GM19372 (cell line): ENCODE measurements at regions not wholly inside any gene's neighbourhood (a gene's known extent, or its start where the extent isn't known, plus 50 kb on each side); places are given as distances from the start of the nearest gene placed in this dataset.

Experiments
- ATAC-seq: cut with Tn5 transposase; IDR thresholded peaks from one replicate; pipeline ENCODE4 v1.9.1; 2021; ENCODE audit warnings: mild to moderate bottlenecking, low read depth, moderate library complexity; ENCODE audit not compliant: unreplicated experiment

DNA sequence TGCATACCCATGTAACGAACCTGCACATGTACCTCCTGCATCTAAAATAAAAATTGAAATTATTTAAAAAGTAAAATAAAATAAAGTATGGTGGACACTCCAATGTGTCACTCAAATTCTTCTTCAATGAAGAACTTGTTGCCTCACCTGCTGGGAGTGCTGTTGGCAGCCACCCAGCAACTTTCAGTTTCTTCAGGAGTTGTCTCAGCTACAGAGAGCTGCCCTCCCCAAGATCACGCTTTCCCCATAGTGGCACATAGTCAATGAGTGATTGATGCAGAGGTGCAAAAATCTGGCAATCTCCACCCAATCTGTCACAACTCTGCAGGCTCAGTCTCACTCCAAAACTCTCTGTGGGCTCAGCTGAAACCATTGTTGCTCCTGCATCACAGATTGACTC is 92.3 kb upstream of the C11orf87 start:
- ATAC-seq: no peak

DNA sequence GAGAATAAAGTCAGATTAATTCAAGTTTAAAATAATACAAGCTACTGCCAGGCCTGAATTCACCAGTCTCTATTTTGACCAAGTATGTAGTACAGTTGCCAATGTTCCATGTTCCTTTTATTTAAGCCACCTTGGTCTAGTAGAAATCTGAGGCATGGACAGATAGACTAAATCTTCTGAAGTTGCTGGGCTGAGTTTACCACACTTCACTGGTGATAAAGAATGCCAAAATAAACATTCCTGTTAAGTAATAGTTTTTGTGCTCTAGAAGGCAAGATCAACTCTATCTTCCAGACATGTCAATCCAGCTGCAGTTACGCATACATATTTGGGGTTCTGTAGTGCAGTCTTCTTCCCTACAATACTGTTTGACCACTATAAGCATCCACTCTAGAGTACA is 83.9 kb upstream of the C11orf87 start:
- ATAC-seq: no peak

DNA sequence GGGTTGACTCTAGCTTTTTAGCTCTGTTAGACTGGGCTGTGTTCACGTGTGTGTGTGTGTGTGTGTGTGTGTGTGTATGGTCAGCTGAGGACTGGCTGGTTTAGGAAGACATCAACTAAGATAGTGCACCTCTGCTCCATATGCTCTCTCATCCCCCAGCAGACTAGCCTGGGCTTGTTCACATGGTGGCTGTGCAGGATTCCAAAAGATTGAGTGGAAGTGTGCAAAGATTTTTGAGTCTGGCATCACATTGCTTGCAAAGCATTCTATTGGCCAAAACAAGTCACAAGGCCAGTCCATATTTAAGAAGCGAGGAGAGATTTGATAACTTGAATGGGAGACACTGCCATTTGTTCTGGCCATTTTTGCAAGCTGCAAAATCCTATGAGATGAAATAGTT is 79.7 kb upstream of the C11orf87 start:
- ATAC-seq: no peak

DNA sequence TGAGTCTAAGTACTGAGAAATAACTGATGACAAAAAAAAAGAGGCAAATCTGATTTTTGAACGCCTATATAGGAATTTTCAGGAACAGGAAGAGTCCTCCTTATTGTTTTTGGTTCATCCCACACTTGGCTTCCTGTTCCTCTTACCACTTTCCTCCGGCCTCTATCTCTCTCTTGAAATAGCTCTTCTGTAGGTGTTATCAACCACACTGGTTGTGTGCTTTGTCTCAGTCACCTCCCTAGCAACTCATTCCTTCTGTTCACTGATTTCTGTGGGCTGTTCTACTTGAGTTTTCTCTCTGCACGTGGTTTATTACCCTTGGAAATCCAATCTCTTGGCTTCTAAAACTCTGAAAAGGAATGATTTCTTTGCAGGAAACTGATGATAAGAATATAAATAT is 78.7 kb upstream of the C11orf87 start:
- no peak for ATAC-seq

DNA sequence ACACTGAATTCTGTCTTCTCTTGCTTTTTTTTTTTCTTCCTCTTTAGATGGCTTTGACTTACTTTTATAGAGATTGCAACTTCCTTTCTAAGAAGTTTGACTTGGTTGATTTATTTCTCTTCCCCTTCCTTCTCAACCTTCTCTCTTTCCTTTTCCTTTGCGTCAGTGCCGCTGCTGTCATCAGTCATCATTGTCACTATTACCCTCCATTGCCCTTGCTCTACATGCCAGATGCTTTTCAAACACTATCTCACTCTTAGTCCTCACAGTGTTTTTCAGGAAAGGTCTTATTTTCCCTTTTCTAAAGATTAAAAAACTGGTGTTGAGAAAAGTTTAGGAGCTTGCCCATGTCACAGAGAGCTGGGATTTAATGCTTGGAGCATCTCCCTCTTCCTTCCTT is 74.7 kb upstream of the C11orf87 start:
- no peak for ATAC-seq

DNA sequence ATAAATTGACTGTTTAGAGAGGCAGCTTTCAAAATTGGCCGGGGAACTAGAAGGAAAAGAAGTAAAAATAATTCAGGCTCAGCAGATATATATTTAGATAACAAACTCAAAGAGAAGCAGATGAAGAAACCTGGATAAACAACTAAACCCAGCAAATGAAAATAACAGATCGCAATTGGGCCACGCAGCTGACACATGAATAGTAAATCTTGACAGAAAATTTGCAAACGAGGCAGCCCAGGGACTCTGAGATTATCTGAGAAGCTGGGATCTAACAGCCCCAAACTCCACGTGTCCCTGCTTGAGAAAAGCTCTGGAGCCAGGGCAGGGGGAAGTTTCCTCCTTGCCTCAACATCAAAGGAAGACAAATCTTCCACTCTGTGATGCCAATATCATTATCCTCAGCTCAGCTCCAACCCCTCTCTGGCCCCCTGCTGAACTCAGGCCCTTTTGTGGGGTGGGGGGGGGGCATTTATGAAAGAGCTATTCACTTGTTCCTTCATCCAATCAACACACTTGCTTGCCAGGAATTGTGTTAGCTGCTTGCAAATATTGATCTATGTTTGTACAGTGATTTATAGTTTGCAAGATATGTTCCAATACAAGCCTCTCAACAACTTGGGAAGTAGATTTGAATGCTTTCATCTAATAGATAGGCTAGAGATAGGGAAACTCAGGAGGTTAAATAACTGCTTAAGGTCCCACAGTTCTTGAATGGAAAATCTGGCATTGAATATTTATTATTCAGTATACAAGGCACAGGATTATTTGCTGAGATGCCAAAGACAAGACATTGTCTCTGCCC is 72.5 kb upstream of the C11orf87 start:
- no peak for ATAC-seq

DNA sequence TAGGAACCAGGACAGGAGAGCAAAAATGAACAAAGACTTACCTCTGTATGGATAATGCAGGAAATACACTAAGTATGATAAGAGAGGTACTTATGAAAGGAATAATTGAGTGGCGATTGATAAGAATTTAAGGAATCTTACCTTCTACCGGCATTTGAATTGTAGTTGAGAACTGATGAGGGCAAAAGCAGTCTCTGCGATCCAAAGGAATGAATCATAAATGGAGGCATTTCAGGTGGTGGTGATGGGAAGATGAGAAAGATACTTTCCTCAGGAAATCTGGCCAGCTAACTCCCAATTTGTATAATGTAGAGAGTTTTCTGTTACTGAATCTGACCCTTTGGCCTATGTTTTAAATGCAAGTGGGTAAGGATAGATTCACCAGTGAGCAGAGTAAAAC is 71.9 kb upstream of the C11orf87 start:
- no peak for ATAC-seq

DNA sequence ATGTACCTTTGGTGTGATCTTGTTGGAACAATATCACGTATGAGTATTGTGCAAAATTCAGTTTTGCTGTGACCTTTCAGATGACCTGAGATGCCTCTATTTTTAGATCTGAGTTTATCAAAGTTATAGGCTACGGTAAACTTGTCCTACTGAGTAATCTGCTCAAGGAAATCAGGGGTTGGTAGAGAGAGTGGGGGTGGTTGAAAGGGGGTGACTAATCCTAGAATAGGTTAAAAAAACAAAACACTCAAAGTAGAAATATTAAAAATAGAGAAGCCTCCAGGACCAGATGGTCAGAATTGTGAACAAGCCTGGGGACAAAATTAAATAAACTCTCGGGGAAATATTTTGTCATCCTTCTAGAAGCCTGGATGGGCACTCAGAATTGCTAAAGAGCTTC is 59.9 kb upstream of the C11orf87 start:
- no peak for ATAC-seq

DNA sequence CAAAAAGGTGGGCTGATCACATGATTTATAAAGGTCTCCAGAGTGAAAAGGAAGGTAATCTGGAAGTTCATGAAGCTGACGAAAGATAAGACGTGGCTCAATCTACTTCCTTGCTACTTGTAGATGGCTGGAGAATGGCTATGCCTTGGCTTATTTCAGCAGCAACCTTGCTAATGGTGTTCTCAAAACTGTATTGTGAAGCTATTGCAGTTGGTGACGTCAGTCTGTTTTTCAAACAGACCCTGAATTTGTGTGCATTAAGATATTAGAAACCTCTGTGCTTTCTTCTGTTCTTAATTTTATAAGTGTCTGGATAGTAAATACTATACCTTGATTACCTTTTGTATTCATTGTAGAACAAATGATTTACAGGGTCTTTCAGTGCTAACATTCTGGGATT is 58.3 kb upstream of the C11orf87 start:
- ATAC-seq: no peak

DNA sequence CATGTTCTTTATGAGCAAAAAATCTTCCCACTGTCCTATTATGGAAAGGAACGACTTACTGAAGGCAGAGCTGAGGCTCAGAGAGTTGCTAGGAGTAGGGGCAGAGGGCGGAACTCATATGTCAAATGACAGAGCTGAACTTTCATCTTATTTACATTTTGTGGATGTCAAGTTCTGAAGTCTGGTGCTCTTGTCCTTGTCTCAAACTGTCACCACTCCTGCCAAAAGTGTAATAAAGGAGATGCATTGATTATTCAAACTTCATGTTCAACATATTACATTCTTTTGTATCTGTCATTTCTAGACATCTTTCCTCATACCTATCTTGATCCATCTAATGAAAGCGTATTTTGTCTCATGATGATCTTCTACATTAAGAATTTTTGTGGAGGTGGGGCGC is 57.1 kb upstream of the C11orf87 start:
- no peak for ATAC-seq

DNA sequence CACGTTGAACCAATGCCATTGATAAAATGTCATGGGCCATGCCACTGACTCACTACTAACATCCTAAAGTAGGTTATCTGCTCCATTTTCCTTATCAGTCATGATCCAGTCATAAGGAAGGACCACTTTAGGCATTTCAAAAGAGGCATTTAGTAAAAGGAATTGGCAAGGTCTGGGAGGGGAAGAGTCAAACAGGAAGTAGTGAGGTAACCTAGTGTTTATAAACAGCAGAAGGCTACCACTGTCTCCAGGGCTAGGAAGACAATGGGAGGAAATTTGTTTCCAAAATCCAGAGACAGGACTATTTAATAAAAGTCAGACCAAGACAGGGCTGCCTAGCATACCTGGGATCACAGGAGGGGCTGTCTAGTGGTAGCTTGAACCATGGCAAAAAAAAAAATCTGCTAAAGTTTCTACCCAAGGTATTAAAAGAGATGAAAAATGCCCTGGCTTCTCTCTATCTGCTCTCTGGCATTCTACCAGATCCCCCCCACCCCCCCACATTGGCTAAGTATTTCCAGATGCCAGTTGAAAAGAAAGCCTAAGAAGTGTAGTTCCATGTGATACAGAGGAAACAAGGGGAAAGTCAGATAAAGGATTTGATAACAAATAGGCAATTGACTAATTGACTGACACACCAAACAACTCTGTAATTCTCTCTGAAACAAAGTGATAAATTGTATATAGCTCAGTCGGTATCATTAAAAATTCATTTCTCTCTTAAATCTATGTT is 50.4 kb upstream of the C11orf87 start:
- no peak for ATAC-seq
